AG09319 (cell line): ENCODE measurements at regions not wholly inside any gene's neighbourhood (a gene's known extent, or its start where the extent isn't known, plus 50 kb on each side); places are given as distances from the start of the nearest gene placed in this dataset.

Source experiments
- DNase-seq: peaks from one replicate; pipeline ENCODE4 v3.0.0-alpha.2; 2010; ENCODE audit warnings: low read depth; ENCODE audit errors: extremely low read depth
- CTCF ChIP-seq: IDR thresholded peaks from 2 replicates; pipeline ENCODE4 v1.5.1; 2011; ENCODE audit warnings: low read depth, mild to moderate bottlenecking, inconsistent platforms, low read length, moderate library complexity

DNA sequence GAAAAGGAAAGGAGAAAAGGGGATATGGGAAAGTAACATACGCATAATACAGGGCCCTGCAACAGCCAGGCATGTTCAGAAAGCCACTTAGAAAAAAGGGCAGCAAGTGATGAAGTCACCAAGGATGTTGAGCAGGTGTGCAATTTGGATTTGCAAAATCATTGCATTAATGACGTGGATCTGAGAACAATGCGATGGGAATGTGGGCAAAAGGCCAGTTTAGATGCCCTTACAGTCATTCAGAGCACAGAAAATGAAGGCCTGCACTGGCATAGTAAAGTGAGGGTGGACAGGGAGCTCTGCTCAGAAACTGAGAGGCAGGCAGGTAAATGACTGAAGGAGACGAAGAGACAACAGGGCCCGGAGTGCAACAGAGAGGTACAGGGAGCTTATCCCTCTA is 123.7 kb upstream of the NHSL1 start:
- DNase-seq, result no peak
- no peak for TF ChIP-seq CTCF

- no peak for TF ChIP-seq CTCF
- no peak for DNase-seq
Observed at GRCh38 chr6:138631566-138631965, 132.3 kb upstream of the NHSL1 start.

- TF ChIP-seq CTCF, result no peak
Observed at GRCh38 chr6:138637822-138638221, 135.7 kb upstream of the CCDC28A start.

DNA sequence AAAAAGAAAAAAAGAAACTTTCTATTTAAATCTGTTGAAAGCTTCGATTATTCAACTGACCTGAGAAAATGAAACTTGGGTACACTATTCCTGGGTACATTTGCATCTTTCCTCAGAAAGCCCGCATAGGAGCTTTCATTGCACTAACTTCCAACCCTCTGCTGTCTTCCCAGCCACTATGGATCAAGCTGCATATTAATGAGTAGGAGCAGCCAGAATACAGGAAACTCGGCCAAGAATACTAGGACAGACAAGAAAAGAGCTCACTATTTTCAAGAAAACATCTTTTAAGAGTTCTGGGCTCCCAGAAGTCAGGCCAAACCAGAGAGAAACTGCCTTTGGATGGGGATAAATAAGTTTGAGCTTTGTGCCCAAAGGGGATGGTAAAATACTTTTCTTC is 135.0 kb upstream of the CCDC28A start:
- no peak for DNase-seq
- TF ChIP-seq CTCF, result no peak

More at GRCh38 chr6:138637822-138638221, 135.7 kb upstream of the CCDC28A start:
- no peak for DNase-seq

DNA sequence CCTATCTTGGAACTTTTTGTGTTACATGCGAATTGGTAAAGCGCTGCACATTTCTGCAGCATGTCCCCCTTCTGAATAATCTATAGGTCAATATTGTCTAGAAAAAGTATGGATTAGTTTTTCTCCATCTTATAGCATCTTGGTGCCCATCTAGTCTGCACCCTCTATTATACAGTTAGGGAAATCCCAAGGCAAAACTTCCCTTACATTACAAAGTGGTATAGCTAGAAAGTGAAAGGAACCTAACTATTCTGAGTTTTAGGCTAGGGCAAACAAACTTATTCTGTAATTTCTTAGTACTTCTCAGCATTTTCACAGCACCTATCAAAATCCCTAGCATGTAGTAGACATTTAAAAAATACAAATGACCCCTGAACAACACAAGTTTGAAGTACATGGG is 133.5 kb upstream of the CCDC28A start:
- no peak for TF ChIP-seq CTCF
- DNase-seq, result no peak

DNA sequence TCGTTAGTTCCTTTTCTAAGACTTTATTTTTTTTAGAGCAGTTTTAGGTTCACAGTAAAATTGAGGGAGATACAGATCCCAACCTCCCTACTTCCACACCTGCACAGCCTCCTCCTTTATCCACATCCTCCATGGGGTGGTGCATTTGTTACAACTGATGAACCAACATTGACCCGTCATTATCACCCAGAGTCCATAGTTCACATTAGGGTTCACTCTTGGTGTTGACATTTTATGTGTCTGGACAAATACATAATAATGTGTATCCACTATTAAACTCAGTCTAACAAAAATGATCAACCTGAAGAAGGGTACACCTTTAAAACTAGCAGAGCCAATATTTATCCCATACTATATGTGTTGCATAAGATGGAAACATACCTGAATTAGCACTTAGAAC is 130.4 kb upstream of the CCDC28A start:
- DNase-seq, result no peak
- no peak for TF ChIP-seq CTCF

DNA sequence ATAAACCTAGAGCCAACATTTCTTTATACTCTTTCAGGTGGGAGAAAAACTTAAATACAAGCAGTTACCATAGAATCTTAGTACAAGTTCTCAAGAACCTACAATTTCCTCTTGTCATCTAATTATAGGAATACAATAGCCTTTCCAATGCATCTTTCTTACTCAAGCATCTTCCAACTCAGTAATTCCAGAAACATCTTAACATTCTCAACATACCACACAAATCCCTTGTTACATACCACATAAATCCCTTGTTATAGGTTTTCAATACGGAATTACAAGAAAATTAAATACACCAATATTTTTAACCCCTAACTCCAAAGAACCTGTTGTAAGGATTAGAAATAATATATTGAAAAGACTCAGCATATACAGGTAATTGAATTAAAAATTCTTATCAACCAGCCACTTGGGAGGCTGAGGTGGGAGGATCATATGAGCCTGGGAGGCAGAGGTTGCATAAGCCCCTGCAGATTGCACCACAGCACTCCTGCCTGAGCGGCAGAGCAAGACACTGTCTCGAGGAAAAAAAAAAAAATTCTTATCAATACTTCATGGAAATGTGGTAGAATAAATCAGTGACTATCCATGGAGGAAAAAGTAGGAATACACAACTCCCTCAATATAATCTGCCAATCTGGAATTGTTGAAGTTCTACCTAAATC is 127.5 kb upstream of the CCDC28A start:
- no peak for DNase-seq
- no peak for TF ChIP-seq CTCF
